T47D (cell line): ENCODE measurements at regions not wholly inside any gene's neighbourhood (a gene's known extent, or its start where the extent isn't known, plus 50 kb on each side); places are given as distances from the start of the nearest gene placed in this dataset.
"Not testable (repeated sequence)": the region's sequence is repeated elsewhere in the genome, so short reads cannot be mapped to it uniquely, and the experiment has no call there.

Source experiments
- DNase-seq, 2 experiments: peaks; one replicate each; pipeline versions ENCODE4 v3.0.0 to v3.0.0-alpha.2; 2011 to 2012; ENCODE audit warnings: low read depth in 1 of 2, low spot score in 1 of 2
- in situ Hi-C: cut with HindIII; loops from 2 replicates; pipeline ENCODE4 v1.10.0; 2016; ENCODE audit warnings: low sequenced_read_pairs, low pct_unique_long_range_greater_than_20kb

- in situ Hi-C loops, DNase-seq: not testable (repeated sequence)
These were observed 338.3 kb upstream of the PLGLB2 start for GRCh38 chr2:87409601-87410000.

GRCh38 chr2:87410371-87410770 lies 337.5 kb upstream of the PLGLB2 start:
- DNase-seq, in situ Hi-C loops: not testable (repeated sequence)

- DNase-seq, in situ Hi-C loops: not testable (repeated sequence)
These were observed 335.7 kb upstream of the PLGLB2 start for GRCh38 chr2:87412036-87412820.

- in situ Hi-C loops, DNase-seq: not testable (repeated sequence)
These were observed 333.6 kb upstream of the PLGLB2 start for GRCh38 chr2:87414331-87414730.

GRCh38 chr2:87414795-87415570 lies 332.9 kb upstream of the PLGLB2 start:
- DNase-seq, in situ Hi-C loops: not testable (repeated sequence)

GRCh38 chr2:87415586-87416265 lies 332.2 kb upstream of the PLGLB2 start:
- DNase-seq, in situ Hi-C loops: not testable (repeated sequence)

GRCh38 chr2:87416266-87416592 lies 331.7 kb upstream of the PLGLB2 start:
- in situ Hi-C loops, DNase-seq: not testable (repeated sequence)

GRCh38 chr2:87417147-87417546 lies 330.7 kb upstream of the PLGLB2 start:
- in situ Hi-C loops, result not testable (repeated sequence)

GRCh38 chr2:87417742-87418567 lies 329.9 kb upstream of the PLGLB2 start:
- in situ Hi-C loops, result not testable (repeated sequence)

More at GRCh38 chr2:87417147-87417546, 330.7 kb upstream of the PLGLB2 start:
- DNase-seq, result not testable (repeated sequence)

GRCh38 chr2:87418823-87419822 lies 328.8 kb upstream of the PLGLB2 start:
- DNase-seq, in situ Hi-C loops: not testable (repeated sequence)

More at GRCh38 chr2:87417742-87418567, 329.9 kb upstream of the PLGLB2 start:
- not testable (repeated sequence) for DNase-seq

GRCh38 chr2:87419980-87420379 lies 327.9 kb upstream of the PLGLB2 start:
- in situ Hi-C loops, DNase-seq: not testable (repeated sequence)

- in situ Hi-C loops, DNase-seq: not testable (repeated sequence)
These were observed 326.9 kb upstream of the PLGLB2 start for GRCh38 chr2:87420954-87421353.

GRCh38 chr2:87423796-87424762 lies 323.8 kb upstream of the PLGLB2 start:
- DNase-seq, in situ Hi-C loops: not testable (repeated sequence)

GRCh38 chr2:87424763-87425154 lies 323.1 kb upstream of the PLGLB2 start:
- in situ Hi-C loops, DNase-seq: not testable (repeated sequence)

GRCh38 chr2:87425191-87425590 lies 322.7 kb upstream of the PLGLB2 start:
- in situ Hi-C loops, DNase-seq: not testable (repeated sequence)
